Uterus (tissue), 3 donors: ENCODE measurements at regions not wholly inside any gene's neighbourhood (a gene's known extent, or its start where the extent isn't known, plus 50 kb on each side); places are given as distances from the start of the nearest gene placed in this dataset.

Experiments
- DNase-seq, 2 donors: peaks; one replicate each; pipeline ENCODE4 v3.0.0-alpha.2; 2019 to 2020
- H3K27ac ChIP-seq, 2 donors: fragments of 200-600 bp; sonication (generic); 1 replicate in 1 of 2; 2 replicates in 1 of 2; pipeline ENCODE4 v1.5.1; 2016 to 2018
- H3K27me3 ChIP-seq, 2 donors: fragments of 200-600 bp; sonication (generic); one replicate each; pipeline ENCODE4 v1.5.1; 2018 to 2019; ENCODE audit warnings: control low read depth in 1 of 2
- H3K36me3 ChIP-seq, 2 donors: fragments of 200-600 bp; sonication (generic); one replicate each; pipeline ENCODE4 v1.5.1; 2019; ENCODE audit warnings: control low read depth in 1 of 2
- H3K4me1 ChIP-seq, 2 donors: fragments of 200-600 bp; sonication (generic); one replicate each; pipeline ENCODE4 v1.5.1; 2018 to 2019; ENCODE audit warnings: control low read depth in 1 of 2
- H3K4me3 ChIP-seq, 2 donors: fragments of 200-600 bp; sonication (generic); 1 replicate in 1 of 2; 2 replicates in 1 of 2; pipeline ENCODE4 v1.5.1; 2018 to 2019; ENCODE audit warnings: mild to moderate bottlenecking in 1 of 2
- H3K9me3 ChIP-seq, 2 donors: fragments of 200-600 bp; sonication (generic); one replicate each; pipeline ENCODE4 v1.5.1; 2019; ENCODE audit warnings: control low read depth in 1 of 2
- POLR2A ChIP-seq, 2 donors: fragments of 450-650 bp; IDR thresholded peaks; one replicate each; pipeline ENCODE4 v1.6.1; 2016; ENCODE audit warnings: antibody characterized with exemption in 2 of 2, mild to moderate bottlenecking in 1 of 2, moderate library complexity in 1 of 2
- intact Hi-C: fragments of 100-400 bp; cut with DNase I; formaldehyde crosslinking; loops from one replicate; pipeline ENCODE4 v1.15.1; 2023; ENCODE audit warnings: low total_unique reads
- TF ChIP-seq, protein P1 (sequence below), 4 experiments: fragments of 200-600 bp in 2 of 4; fragments of 450-650 bp in 2 of 4; sonication (generic) in 2 of 4; IDR thresholded peaks; one replicate each; pipeline ENCODE4 v1.5.1; 2016 to 2019; ENCODE audit warnings: antibody characterized with exemption in 4 of 4, mild to moderate bottlenecking in 2 of 4, moderate library complexity in 1 of 4
- donor health status: DM: yes; HTN: yes; CAD: no.

DNA sequence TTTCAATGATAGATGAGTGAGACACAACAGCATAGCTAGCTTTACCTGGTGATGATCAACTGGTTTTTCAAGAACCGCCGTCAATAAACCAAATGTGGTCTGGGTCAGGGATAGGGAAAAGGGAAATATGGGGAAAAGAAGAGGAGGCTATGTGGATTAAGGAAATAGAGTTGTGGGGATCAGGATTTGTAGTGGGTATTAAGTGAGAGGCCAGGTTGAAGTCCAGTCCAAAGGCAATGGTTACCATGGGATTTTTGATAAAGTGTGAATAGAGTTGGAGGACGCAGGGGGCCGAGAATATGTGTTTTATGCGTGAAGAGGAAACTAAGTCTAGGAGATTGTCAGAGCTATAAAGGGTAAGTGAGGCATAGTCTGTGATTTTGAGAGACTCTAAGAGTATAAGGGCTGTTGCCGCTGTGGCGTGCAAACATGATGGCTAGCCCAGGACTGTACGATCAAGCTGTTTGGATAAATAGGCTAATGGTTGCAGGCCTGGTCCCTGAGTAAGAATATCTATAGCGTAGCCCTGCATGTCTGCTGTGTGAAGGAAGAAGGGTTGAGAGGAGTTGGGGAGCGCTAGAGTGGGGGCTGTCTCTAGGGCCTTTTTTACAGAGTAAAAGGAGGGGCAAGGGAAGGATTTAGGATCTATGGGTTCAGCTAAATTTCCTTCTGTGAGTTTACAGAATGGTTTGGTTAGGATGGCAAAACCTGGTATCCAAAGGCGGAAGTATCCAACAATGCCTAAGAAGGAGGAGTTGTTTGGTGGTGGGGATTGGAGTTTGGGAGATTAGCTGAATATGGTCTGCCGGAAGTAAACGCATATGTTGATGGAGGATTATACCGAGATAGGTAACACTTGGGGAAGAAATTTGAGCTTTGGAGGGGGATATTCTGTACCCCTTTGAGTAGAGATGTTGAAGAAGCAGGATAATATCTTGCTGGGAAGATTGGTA is 749.7 kb upstream of the ADGRB3 start:
- H3K4me3 ChIP-seq = no peak overlapping the region
- TF ChIP-seq, protein P1, sequence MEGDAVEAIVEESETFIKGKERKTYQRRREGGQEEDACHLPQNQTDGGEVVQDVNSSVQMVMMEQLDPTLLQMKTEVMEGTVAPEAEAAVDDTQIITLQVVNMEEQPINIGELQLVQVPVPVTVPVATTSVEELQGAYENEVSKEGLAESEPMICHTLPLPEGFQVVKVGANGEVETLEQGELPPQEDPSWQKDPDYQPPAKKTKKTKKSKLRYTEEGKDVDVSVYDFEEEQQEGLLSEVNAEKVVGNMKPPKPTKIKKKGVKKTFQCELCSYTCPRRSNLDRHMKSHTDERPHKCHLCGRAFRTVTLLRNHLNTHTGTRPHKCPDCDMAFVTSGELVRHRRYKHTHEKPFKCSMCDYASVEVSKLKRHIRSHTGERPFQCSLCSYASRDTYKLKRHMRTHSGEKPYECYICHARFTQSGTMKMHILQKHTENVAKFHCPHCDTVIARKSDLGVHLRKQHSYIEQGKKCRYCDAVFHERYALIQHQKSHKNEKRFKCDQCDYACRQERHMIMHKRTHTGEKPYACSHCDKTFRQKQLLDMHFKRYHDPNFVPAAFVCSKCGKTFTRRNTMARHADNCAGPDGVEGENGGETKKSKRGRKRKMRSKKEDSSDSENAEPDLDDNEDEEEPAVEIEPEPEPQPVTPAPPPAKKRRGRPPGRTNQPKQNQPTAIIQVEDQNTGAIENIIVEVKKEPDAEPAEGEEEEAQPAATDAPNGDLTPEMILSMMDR (IDR thresholded peaks at IDR 0.05) = no peak
- TF ChIP-seq POLR2A (IDR thresholded peaks at IDR 0.05) = no peak
- H3K27me3 ChIP-seq = no peaks in the 10 kb centered on the region
- no peak for DNase-seq
- H3K4me1 ChIP-seq = no peaks in the 10 kb centered on the region
- intact Hi-C loops = no loop called here
- no peak overlapping the region for H3K27ac ChIP-seq
- H3K9me3 ChIP-seq = no peaks in the 10 kb centered on the region
- no peaks in the 10 kb centered on the region for H3K36me3 ChIP-seq

DNA sequence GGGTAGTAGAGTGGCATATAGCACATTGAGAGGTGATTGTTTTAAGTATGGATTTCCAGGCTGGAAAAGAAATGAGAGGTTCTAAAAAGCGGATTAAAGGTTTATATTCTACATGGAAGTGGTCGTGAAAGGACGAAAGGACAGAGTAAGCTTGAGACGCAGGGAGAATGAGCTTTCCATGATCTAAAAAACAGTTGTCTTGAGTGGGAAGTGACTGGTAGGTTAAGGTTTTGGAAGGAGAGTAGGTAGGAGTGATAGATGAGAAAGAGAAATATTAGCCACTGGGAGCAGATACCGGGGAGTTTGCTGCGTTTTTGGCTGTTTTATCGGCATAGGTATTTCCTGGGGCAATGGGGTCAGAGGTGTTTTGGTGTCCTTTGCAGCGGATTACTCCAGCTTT is 750.6 kb upstream of the ADGRB3 start:
- TF ChIP-seq, protein P1 (IDR thresholded peaks at IDR 0.05) = no peak
- no peak for TF ChIP-seq POLR2A (IDR thresholded peaks at IDR 0.05)
- H3K4me3 ChIP-seq = no peak overlapping the region
- intact Hi-C loops = no loop called here
- no peaks in the 10 kb centered on the region for H3K9me3 ChIP-seq
- no peak overlapping the region for H3K27ac ChIP-seq
- H3K4me1 ChIP-seq = no peaks in the 10 kb centered on the region
- no peak for DNase-seq
- no peaks in the 10 kb centered on the region for H3K27me3 ChIP-seq
- H3K36me3 ChIP-seq = no peaks in the 10 kb centered on the region

- no peak overlapping the region for H3K27ac ChIP-seq
- H3K27me3 ChIP-seq = no peaks in the 10 kb centered on the region
- no peaks in the 10 kb centered on the region for H3K36me3 ChIP-seq
- no peak for DNase-seq
- intact Hi-C loops = no loop called here
- H3K4me1 ChIP-seq = no peaks in the 10 kb centered on the region
- no peak overlapping the region for H3K4me3 ChIP-seq
- no peaks in the 10 kb centered on the region for H3K9me3 ChIP-seq
- no peak for TF ChIP-seq POLR2A (IDR thresholded peaks at IDR 0.05)
- TF ChIP-seq, protein P1 (IDR thresholded peaks at IDR 0.05) = no peak
Observed at GRCh38 chr6:67883500-67884366, 751.3 kb upstream of the ADGRB3 start.

GRCh38 chr6:67882436-67883311 is 752.4 kb upstream of the ADGRB3 start:
- no peak for DNase-seq
- Histone ChIP-seq H3K4me3 (no peak overlapping the region), H3K27me3 (no peaks in the 10 kb centered on the region), H3K9me3 (no peaks in the 10 kb centered on the region), H3K27ac (no peak overlapping the region), H3K4me1 (no peaks in the 10 kb centered on the region), H3K36me3 (no peaks in the 10 kb centered on the region)
- TF ChIP-seq, protein P1 (IDR thresholded peaks at IDR 0.05) = no peak
- no peak for TF ChIP-seq POLR2A (IDR thresholded peaks at IDR 0.05)
- intact Hi-C loops = no loop called here
